Upper lobe of right lung (tissue), 1 donor: ENCODE measurements at regions not wholly inside any gene's neighbourhood (a gene's known extent, or its start where the extent isn't known, plus 50 kb on each side); places are given as distances from the start of the nearest gene placed in this dataset.

Experiments used
- ATAC-seq: fragments of 200-7000 bp; cut with Tn5 transposase; one replicate; pipeline ENCODE4 v1.9.1; 2020; ENCODE audit warnings: mild to moderate bottlenecking, moderate library complexity
- DNase-seq: peaks from one replicate; pipeline ENCODE4 v3.0.0-alpha.2; 2020
- H3K27ac ChIP-seq: fragments of 200-600 bp; one replicate; pipeline ENCODE4 v1.8.0; 2022
- H3K27me3 ChIP-seq: fragments of 200-600 bp; one replicate; pipeline ENCODE4 v1.8.0; 2022; ENCODE audit warnings: mild to moderate bottlenecking
- H3K36me3 ChIP-seq: fragments of 200-600 bp; one replicate; pipeline ENCODE4 v1.8.0; 2022
- H3K4me1 ChIP-seq: fragments of 200-600 bp; one replicate; pipeline ENCODE4 v1.8.0; 2022
- H3K4me3 ChIP-seq: fragments of 200-600 bp; one replicate; pipeline ENCODE4 v1.8.0; 2022; ENCODE audit warnings: mild to moderate bottlenecking
- H3K9me3 ChIP-seq: fragments of 200-600 bp; one replicate; pipeline ENCODE4 v1.8.0; 2022
- CTCF ChIP-seq: fragments of 200-600 bp; IDR thresholded peaks from one replicate; pipeline ENCODE4 v1.8.0; 2022; ENCODE audit warnings: antibody characterized with exemption
- intact Hi-C: fragments of 100-400 bp; cut with DNase I; formaldehyde crosslinking; loops from one replicate; pipeline ENCODE4 v1.11.0; 2022
- donor health status: DM: no; HTN: yes; CAD: no; lungs with severe emphysema.

GRCh38 chr21:21605521-21605920 is 607.3 kb downstream of the NCAM2 start:
- Histone ChIP-seq H3K4me1 (no peaks in the 10 kb centered on the region), H3K27ac (no peak overlapping the region), H3K36me3 (no peaks in the 10 kb centered on the region), H3K4me3 (no peak overlapping the region), H3K27me3 (no peaks in the 10 kb centered on the region), H3K9me3 (no peaks in the 10 kb centered on the region)
- intact Hi-C loops, result no loop called here
- ATAC-seq (no peak), DNase-seq (no peak)
- TF ChIP-seq CTCF, result no peak

GRCh38 chr21:21606041-21606440 is 607.8 kb downstream of the NCAM2 start:
- DNase-seq (no peak), ATAC-seq (no peak)
- intact Hi-C loops, result no loop called here

GRCh38 chr21:21612466-21612865 is 614.3 kb downstream of the NCAM2 start:
- Histone ChIP-seq H3K36me3 (no peaks in the 10 kb centered on the region), H3K4me1 (no peaks in the 10 kb centered on the region), H3K27me3 (no peaks in the 10 kb centered on the region), H3K4me3 (no peak overlapping the region), H3K27ac (no peak overlapping the region), H3K9me3 (no peaks in the 10 kb centered on the region)
- intact Hi-C loops, result no loop called here
- ATAC-seq (no peak), DNase-seq (no peak)
- no peak for TF ChIP-seq CTCF

More at GRCh38 chr21:21606041-21606440, 607.8 kb downstream of the NCAM2 start:
- Histone ChIP-seq H3K27me3 (no peaks in the 10 kb centered on the region), H3K4me1 (no peaks in the 10 kb centered on the region), H3K27ac (no peak overlapping the region), H3K9me3 (no peaks in the 10 kb centered on the region), H3K4me3 (no peak overlapping the region), H3K36me3 (no peaks in the 10 kb centered on the region)
- no peak for TF ChIP-seq CTCF

- Histone ChIP-seq H3K4me3 (no peak overlapping the region), H3K4me1 (no peaks in the 10 kb centered on the region), H3K27me3 (no peaks in the 10 kb centered on the region), H3K9me3 (no peaks in the 10 kb centered on the region), H3K27ac (no peak overlapping the region), H3K36me3 (no peaks in the 10 kb centered on the region)
- intact Hi-C loops, result no loop called here
- no peak for TF ChIP-seq CTCF
- DNase-seq (no peak), ATAC-seq (no peak)
Measured at GRCh38 chr21:21614966-21615365, 616.8 kb downstream of the NCAM2 start.

- H3K9me3 ChIP-seq, result no peaks in the 10 kb centered on the region
- no peak overlapping the region for H3K4me3 ChIP-seq
- no peaks in the 10 kb centered on the region for H3K4me1 ChIP-seq
- intact Hi-C loops, result no loop called here
- no peaks in the 10 kb centered on the region for H3K36me3 ChIP-seq
- DNase-seq (no peak), ATAC-seq (no peak)
- no peaks in the 10 kb centered on the region for H3K27me3 ChIP-seq
- H3K27ac ChIP-seq, result no peak overlapping the region
- TF ChIP-seq CTCF, result no peak
Measured at GRCh38 chr21:21622460-21623234, 624.4 kb downstream of the NCAM2 start.
